ENCODE measurements at regions not wholly inside any gene's neighbourhood (a gene's known extent, or its start where the extent isn't known, plus 50 kb on each side); places are given as distances from the start of the nearest gene placed in this dataset.
A peak's percentile ranks its signal among the peaks of the same experiment; 100 is the strongest.

DNA sequence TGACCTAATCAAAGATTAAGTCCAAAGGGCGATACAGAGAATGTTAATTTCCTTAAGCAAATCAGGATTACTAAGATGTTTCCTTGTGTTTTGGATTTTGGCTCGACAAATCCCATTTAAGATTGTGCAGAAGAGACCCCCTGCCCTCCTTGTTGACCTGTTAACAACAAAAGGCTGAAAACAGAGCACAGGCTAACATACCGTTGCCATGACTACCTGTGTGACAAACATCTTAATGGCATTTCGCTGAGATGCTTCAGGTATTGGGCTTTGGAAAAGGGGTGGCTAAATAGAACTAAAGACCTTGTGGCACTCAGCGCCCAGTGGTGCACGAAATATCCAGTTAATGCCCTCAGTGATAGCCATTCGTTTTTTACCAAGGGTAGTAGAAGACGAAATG, 1532.3 kb upstream of the TMEM132C start:
- ATAC-seq, result no peak
- intact Hi-C loops (cut with DNase I), result no loop called here
- no peak for DNase-seq (ENCODE audit: low spot score)

DNA sequence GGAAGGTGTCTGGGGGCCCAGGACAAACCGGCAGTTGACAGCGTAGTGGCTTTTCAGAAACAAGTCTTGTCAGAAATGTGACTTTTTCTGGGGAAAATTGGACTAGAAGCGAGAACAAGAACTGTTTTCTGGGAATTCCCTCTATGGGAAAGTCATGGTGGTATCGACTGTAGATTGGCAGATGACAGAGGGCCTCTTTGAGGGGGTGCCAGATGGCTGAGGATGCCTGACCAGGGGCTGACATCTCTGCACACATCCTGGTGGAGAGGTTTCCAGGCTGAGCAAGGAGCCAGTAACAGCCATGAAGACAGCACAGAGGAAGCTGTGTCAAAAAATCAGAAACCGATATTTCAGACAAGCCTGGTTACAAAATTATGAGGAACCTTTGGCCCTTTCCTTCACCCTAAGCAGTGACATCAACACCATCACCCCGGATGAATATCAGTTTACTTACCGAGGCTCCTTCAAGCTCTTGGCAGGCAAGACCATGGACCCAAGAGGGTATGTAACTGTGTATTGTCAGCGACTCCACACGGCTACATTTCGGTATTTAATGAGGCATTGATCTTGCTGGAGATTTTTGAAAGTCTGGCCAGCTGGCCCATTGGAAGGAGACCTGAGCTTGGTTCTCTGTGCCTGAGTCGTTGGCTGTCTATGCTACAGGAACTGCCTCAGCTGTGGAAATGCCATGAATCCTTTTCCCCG, 1525.3 kb upstream of the TMEM132C start:
- intact Hi-C loops (cut with DNase I), result no loop called here
- DNase-seq (ENCODE audit: low spot score), result no peak
- ATAC-seq, result peak; percentile 61

- no peak for ATAC-seq
- intact Hi-C loops (cut with DNase I), result no loop called here
- DNase-seq (ENCODE audit: low spot score), result no peak
These were observed 1524.7 kb upstream of the TMEM132C start for GRCh38 chr12:126742241-126742641.

- intact Hi-C loops (cut with DNase I), result no loop called here
- no peak for DNase-seq (ENCODE audit: low spot score)
- ATAC-seq, result no peak
These were observed 1519.3 kb upstream of the TMEM132C start for GRCh38 chr12:126747530-126748149.

DNA sequence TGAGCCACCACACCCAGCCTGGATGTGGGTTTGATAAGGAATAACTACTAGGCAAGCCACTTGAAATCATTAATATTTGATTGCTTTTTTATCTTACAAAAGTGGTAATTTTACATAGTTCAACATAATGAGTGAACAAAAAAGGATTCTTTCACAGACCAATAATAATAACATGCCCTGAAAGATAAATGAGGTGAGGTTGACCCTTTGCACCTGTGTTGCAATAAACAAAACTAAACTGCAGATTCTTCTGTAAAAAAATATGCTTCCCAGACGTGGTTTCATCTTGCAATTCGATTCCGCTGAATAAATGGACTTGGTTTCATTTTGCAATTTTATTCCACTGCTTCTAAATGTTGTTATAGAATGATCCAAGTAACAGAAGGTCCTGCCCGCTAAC, 1514.9 kb upstream of the TMEM132C start:
- no peak for DNase-seq (ENCODE audit: low spot score)
- intact Hi-C loops (cut with DNase I), result no loop called here
- ATAC-seq, result peak; percentile 20

- no peak for DNase-seq (ENCODE audit: low spot score)
- ATAC-seq, result no peak
- intact Hi-C loops (cut with DNase I), result no loop called here
These were observed 1509.6 kb upstream of the TMEM132C start for GRCh38 chr12:126757326-126757725.

DNA sequence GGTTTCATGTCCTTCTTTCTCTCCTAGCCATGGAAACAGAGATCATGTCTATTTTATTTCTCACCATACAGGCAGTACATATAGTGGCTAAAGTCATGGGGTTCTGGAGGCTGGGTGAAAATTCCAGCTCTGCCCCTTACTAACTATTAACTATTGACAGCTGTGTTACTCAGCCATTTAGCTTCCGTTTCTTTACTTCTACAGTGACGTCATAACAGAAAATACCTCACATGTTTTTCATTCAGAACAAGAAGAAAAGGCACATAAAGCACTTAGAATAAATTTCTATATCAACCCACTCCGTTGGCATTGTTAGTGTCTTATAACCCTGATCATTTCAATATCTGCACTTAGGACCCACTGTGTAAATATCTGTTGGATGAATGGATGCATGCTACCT, 1506.9 kb upstream of the TMEM132C start:
- no peak for DNase-seq (ENCODE audit: low spot score)
- ATAC-seq, result no peak
- intact Hi-C loops (cut with DNase I), result no loop called here

GRCh38 chr12:126761420-126761819, 1505.5 kb upstream of the TMEM132C start:
- DNase-seq (ENCODE audit: low spot score), result no peak
- intact Hi-C loops (cut with DNase I), result no loop called here

GRCh38 chr12:126762150-126762549, 1504.8 kb upstream of the TMEM132C start:
- ATAC-seq, result no peak
- DNase-seq (ENCODE audit: low spot score), result no peak
- intact Hi-C loops (cut with DNase I), result no loop called here

More at GRCh38 chr12:126761420-126761819, 1505.5 kb upstream of the TMEM132C start:
- ATAC-seq, result no peak

DNA sequence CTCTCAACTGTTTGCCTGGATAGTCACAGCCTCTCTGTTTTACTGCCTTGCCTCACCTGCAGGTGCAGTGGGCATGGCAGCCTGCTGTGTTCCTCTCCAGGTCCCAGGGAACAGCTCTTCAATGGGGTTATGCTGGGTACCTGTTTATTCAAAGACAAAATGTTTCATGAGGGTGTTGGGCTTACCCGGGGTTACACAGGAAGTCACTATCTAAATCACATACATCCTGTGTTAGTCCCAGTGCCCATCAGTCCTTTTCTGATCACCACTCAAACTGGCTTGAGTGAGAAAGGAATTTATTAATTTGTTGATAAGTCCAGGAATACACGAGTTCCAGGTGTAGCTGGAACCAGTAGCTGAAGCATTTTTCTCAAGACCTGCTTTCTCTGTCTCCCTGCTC, 1503.6 kb upstream of the TMEM132C start:
- intact Hi-C loops (cut with DNase I), result no loop called here
- ATAC-seq, result no peak
- DNase-seq (ENCODE audit: low spot score), result no peak

DNA sequence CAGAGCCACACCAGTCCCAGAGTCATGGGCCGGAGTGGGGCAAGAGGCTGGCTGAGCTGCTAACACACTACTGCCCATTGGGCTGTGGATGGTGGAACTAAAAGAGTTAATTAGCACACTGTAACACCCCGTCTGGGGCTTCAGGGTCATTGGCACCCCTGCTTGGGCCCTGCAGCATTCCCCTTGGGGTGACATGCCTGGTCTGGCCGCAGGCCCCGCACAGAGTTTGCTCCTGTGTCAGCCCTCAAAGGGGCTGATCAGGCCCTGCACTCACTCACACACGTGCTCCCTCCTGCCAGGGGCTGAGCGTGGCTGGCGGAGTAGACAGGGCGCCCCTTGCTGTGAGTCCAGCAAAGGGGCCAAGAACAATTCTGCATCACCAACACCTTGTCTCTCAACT, 1499.6 kb upstream of the TMEM132C start:
- intact Hi-C loops (cut with DNase I), result no loop called here
- DNase-seq (ENCODE audit: low spot score) (no peak), ATAC-seq (no peak)

- intact Hi-C loops (cut with DNase I), result no loop called here
- DNase-seq (ENCODE audit: low spot score) (no peak), ATAC-seq (no peak)
These were observed 1498.5 kb upstream of the TMEM132C start for GRCh38 chr12:126768517-126768916.

GRCh38 chr12:126770188-126770587, 1496.8 kb upstream of the TMEM132C start:
- ATAC-seq, result no peak
- intact Hi-C loops (cut with DNase I), result no loop called here

GRCh38 chr12:126772171-126772864, 1494.7 kb upstream of the TMEM132C start:
- peak; percentile 82 for ATAC-seq
- DNase-seq (ENCODE audit: low spot score), result no peak
- intact Hi-C loops (cut with DNase I), result no loop called here

More at GRCh38 chr12:126770188-126770587, 1496.8 kb upstream of the TMEM132C start:
- DNase-seq (ENCODE audit: low spot score), result no peak

DNA sequence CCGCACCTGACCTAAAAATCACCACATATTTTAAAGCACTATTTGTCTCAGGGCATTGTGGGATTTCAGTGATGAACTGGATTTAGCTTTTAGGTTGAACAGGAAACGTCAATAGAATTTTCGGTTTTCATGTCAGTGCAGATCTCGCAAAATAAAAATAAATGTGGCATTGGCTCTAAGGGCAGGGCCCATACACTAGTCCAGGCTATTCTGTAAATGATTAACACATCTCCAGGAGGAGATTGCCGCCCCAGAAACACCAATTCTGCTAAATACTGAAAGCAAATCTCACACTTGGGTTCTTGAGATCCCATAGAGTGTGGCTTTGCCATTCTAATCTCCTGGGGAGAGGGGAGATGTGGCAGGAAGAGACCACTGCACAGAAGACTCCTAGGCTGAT, 1494.0 kb upstream of the TMEM132C start:
- DNase-seq (ENCODE audit: low spot score) (no peak), ATAC-seq (no peak)
- intact Hi-C loops (cut with DNase I), result no loop called here

- no peak for DNase-seq (ENCODE audit: low spot score)
- intact Hi-C loops (cut with DNase I), result no loop called here
- ATAC-seq, result no peak
These were observed 1493.5 kb upstream of the TMEM132C start for GRCh38 chr12:126773491-126773890.

GRCh38 chr12:126776026-126776655, 1490.8 kb upstream of the TMEM132C start:
- no peak for ATAC-seq
- intact Hi-C loops (cut with DNase I), result no loop called here
- DNase-seq (ENCODE audit: low spot score), result no peak

DNA sequence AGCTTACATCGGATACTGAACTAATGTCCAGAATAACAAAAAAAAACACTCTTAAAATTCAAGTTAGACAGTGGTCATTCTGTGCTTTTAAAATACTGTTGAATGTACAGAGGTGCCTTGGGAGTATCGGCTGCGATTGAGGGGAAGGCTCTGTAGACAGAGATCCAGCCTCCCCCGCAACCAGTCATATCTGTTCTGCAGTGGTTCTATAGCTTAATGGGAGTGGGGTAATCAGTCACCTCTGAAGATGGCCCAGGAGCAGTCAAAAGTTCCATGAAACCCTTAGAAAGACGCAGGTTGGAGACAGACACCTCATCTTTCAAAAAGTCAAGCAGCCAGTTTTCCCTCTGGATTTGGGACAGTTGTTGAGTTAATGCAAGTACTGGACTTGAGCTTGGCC, 1486.6 kb upstream of the TMEM132C start:
- no peak for DNase-seq (ENCODE audit: low spot score)
- intact Hi-C loops (cut with DNase I), result no loop called here
- ATAC-seq, result no peak

DNA sequence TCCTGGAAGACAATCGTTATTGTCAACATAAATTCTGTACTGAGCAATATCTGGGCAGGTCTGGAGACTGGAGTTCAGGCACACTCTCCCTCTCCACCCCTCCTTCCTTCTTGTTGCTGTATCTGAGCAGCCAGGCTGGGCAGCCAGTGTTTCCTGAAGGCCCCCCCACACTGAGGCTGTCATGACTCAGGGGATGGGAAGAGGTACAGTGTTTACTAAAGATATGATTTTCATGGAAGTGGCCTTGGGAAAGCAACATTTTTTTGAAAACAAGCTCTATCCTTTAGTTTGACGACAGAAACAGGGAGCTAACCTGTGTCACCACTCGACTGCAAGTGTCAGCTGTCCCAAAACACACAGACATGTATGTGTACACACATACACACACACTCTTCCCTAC, 1485.4 kb upstream of the TMEM132C start:
- DNase-seq (ENCODE audit: low spot score), result no peak
- ATAC-seq, result no peak
- intact Hi-C loops (cut with DNase I), result no loop called here

DNA sequence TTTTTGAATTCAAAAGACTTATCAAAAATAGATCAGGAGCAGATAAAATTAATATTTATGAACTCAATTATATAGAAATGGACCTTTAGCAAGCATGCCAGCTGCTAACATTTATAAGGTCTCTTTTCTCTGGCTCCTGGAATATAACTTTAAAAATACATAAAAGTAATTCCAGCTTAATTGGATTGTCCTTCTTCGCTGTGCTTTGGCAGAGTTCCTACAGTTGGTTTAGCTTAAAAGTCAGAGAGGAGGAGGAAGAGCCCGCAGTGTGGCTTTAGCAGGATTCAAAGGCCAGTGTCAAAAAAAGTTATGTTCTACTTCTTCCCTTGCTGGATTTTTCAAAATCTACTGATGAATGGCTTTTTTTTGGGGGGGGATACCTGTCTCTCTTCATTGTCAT, 1484.9 kb upstream of the TMEM132C start:
- intact Hi-C loops (cut with DNase I), result no loop called here
- ATAC-seq (no peak), DNase-seq (ENCODE audit: low spot score) (no peak)

Measured in sciatic nerve (tissue), 2 donors.